Embryonic facial prominence (tissue), 1 donor: ENCODE measurements at regions not wholly inside any gene's neighbourhood (a gene's known extent, or its start where the extent isn't known, plus 50 kb on each side); places are given as distances from the start of the nearest gene placed in this dataset.

ENCODE experiments used
- DNase-seq: peaks from one replicate; pipeline ENCODE4 v3.0.0-alpha.2; 2016; ENCODE audit errors: extremely low spot score

- no peak for DNase-seq
Observed at GRCh38 chr15:70210076-70210475, 112.4 kb upstream of the TLE3 start.

GRCh38 chr15:70209499-70209898 lies 111.8 kb upstream of the TLE3 start:
- DNase-seq, result no peak

- no peak for DNase-seq
Observed at GRCh38 chr15:70208332-70208731, 110.6 kb upstream of the TLE3 start.

GRCh38 chr15:70206668-70207067 lies 109.0 kb upstream of the TLE3 start:
- DNase-seq, result no peak

GRCh38 chr15:70204652-70205051 lies 106.9 kb upstream of the TLE3 start:
- DNase-seq, result no peak

GRCh38 chr15:70203981-70204560 lies 106.4 kb upstream of the TLE3 start:
- no peak for DNase-seq

- no peak for DNase-seq
Observed at GRCh38 chr15:70202756-70203155, 105.0 kb upstream of the TLE3 start.

- DNase-seq, result no peak
Observed at GRCh38 chr15:70201425-70201775, 103.7 kb upstream of the TLE3 start.

GRCh38 chr15:70200511-70201424 lies 103.1 kb upstream of the TLE3 start:
- DNase-seq, result no peak

GRCh38 chr15:70199540-70200410 lies 102.1 kb upstream of the TLE3 start:
- DNase-seq, result no peak

GRCh38 chr15:70199124-70199482 lies 101.4 kb upstream of the TLE3 start:
- no peak for DNase-seq

- DNase-seq, result no peak
Observed at GRCh38 chr15:70198441-70199123, 100.9 kb upstream of the TLE3 start.

GRCh38 chr15:70197945-70198361 lies 100.2 kb upstream of the TLE3 start:
- no peak for DNase-seq

GRCh38 chr15:70197318-70197944 lies 99.7 kb upstream of the TLE3 start:
- no peak for DNase-seq

GRCh38 chr15:70196372-70197316 lies 98.9 kb upstream of the TLE3 start:
- DNase-seq, result peak; percentile 84

GRCh38 chr15:70195587-70196305 lies 98.0 kb upstream of the TLE3 start:
- no peak for DNase-seq

GRCh38 chr15:70195171-70195570 lies 97.5 kb upstream of the TLE3 start:
- no peak for DNase-seq

- DNase-seq, result no peak
Observed at GRCh38 chr15:70194266-70194665, 96.5 kb upstream of the TLE3 start.

GRCh38 chr15:70193734-70194133 lies 96.0 kb upstream of the TLE3 start:
- DNase-seq, result no peak

- DNase-seq, result no peak
Observed at GRCh38 chr15:70192490-70192889, 94.8 kb upstream of the TLE3 start.
